Activated T-helper 17 cell treated with anti-CD3 and anti-CD28 coated beads, Interleukin-2, amount 50 U/mL, for 72 hours (primary cell): ENCODE measurements at regions not wholly inside any gene's neighbourhood (a gene's known extent, or its start where the extent isn't known, plus 50 kb on each side); places are given as distances from the start of the nearest gene placed in this dataset.

Experiments
- ATAC-seq: fragments of 150-1000 bp; cut with Tn5 transposase; replicated peaks from 2 replicates; pipeline ENCODE4 v1.10.0; 2021; ENCODE audit warnings: mild to moderate bottlenecking, moderate library complexity
- H3K27ac Mint-ChIP-seq: one replicate; pipeline ENCODE4 v1.8.0; 2022; ENCODE audit warnings: mixed read lengths
- H3K27me3 Mint-ChIP-seq: one replicate; pipeline ENCODE4 v1.8.0; 2022; ENCODE audit warnings: mixed read lengths
- H3K36me3 Mint-ChIP-seq: one replicate; pipeline ENCODE4 v1.8.0; 2022; ENCODE audit warnings: low read depth, mild to moderate bottlenecking, mixed read lengths
- H3K4me1 Mint-ChIP-seq: one replicate; pipeline ENCODE4 v1.8.0; 2022; ENCODE audit warnings: mixed read lengths
- H3K4me3 Mint-ChIP-seq: one replicate; pipeline ENCODE4 v1.8.0; 2022; ENCODE audit warnings: mild to moderate bottlenecking, mixed read lengths
- H3K9me3 Mint-ChIP-seq: one replicate; pipeline ENCODE4 v1.8.0; 2022; ENCODE audit warnings: mixed read lengths

- ATAC-seq, result no peak
- Mint-ChIP-seq H3K36me3 (no peaks in the 10 kb centered on the region), H3K9me3 (no peaks in the 10 kb centered on the region), H3K4me1 (no peaks in the 10 kb centered on the region), H3K27me3 (peaks cover 8% of the 10 kb centered on the region), H3K4me3 (no peak overlapping the region), H3K27ac (no peak overlapping the region)
Measured at GRCh38 chr9:22286661-22287060, 160.0 kb upstream of the DMRTA1 start.

GRCh38 chr9:22288661-22289060 lies 158.0 kb upstream of the DMRTA1 start:
- ATAC-seq, result no peak
- H3K27ac Mint-ChIP-seq, result no peak overlapping the region
- H3K36me3 Mint-ChIP-seq, result no peaks in the 10 kb centered on the region
- no peak overlapping the region for H3K4me3 Mint-ChIP-seq
- H3K27me3 Mint-ChIP-seq, result peaks cover 16% of the 10 kb centered on the region
- no peaks in the 10 kb centered on the region for H3K9me3 Mint-ChIP-seq
- no peaks in the 10 kb centered on the region for H3K4me1 Mint-ChIP-seq

GRCh38 chr9:22307013-22307711 lies 139.5 kb upstream of the DMRTA1 start:
- Mint-ChIP-seq H3K4me3 (no peak overlapping the region), H3K27me3 (peaks cover 11% of the 10 kb centered on the region), H3K36me3 (no peaks in the 10 kb centered on the region), H3K9me3 (no peaks in the 10 kb centered on the region), H3K4me1 (no peaks in the 10 kb centered on the region), H3K27ac (no peak overlapping the region)
- no peak for ATAC-seq

GRCh38 chr9:22308177-22308576 lies 138.4 kb upstream of the DMRTA1 start:
- no peak for ATAC-seq
- Mint-ChIP-seq H3K4me1 (no peaks in the 10 kb centered on the region), H3K27ac (no peak overlapping the region), H3K36me3 (no peaks in the 10 kb centered on the region), H3K9me3 (no peaks in the 10 kb centered on the region), H3K27me3 (peaks cover 11% of the 10 kb centered on the region), H3K4me3 (no peak overlapping the region)

- Mint-ChIP-seq H3K9me3 (peaks cover 4% of the 10 kb centered on the region), H3K27me3 (peaks cover 8% of the 10 kb centered on the region), H3K4me3 (no peak overlapping the region), H3K4me1 (no peaks in the 10 kb centered on the region), H3K27ac (no peak overlapping the region), H3K36me3 (no peaks in the 10 kb centered on the region)
- no peak for ATAC-seq
Measured at GRCh38 chr9:22316645-22317044, 130.0 kb upstream of the DMRTA1 start.

- Mint-ChIP-seq H3K27me3 (no peaks in the 10 kb centered on the region), H3K36me3 (no peaks in the 10 kb centered on the region), H3K4me3 (no peak overlapping the region), H3K27ac (no peak overlapping the region), H3K4me1 (no peaks in the 10 kb centered on the region), H3K9me3 (no peaks in the 10 kb centered on the region)
- ATAC-seq, result no peak
Measured at GRCh38 chr9:22331533-22331932, 115.1 kb upstream of the DMRTA1 start.

- no peak overlapping the region for H3K27ac Mint-ChIP-seq
- no peak for ATAC-seq
- no peaks in the 10 kb centered on the region for H3K4me1 Mint-ChIP-seq
Measured at GRCh38 chr9:22332202-22332601, 114.4 kb upstream of the DMRTA1 start.

GRCh38 chr9:22337261-22337660 lies 109.4 kb upstream of the DMRTA1 start:
- Mint-ChIP-seq H3K4me3 (no peak overlapping the region), H3K27me3 (peaks cover 5% of the 10 kb centered on the region), H3K4me1 (no peaks in the 10 kb centered on the region), H3K36me3 (no peaks in the 10 kb centered on the region), H3K27ac (no peak overlapping the region), H3K9me3 (peaks cover 5% of the 10 kb centered on the region)
- no peak for ATAC-seq

More at GRCh38 chr9:22332202-22332601, 114.4 kb upstream of the DMRTA1 start:
- Mint-ChIP-seq H3K4me3 (no peak overlapping the region), H3K27me3 (no peaks in the 10 kb centered on the region), H3K9me3 (no peaks in the 10 kb centered on the region), H3K36me3 (no peaks in the 10 kb centered on the region)

- no peak for ATAC-seq
- peaks cover 10% of the 10 kb centered on the region for H3K27me3 Mint-ChIP-seq
- no peak overlapping the region for H3K4me3 Mint-ChIP-seq
- no peaks in the 10 kb centered on the region for H3K4me1 Mint-ChIP-seq
- H3K27ac Mint-ChIP-seq, result no peak overlapping the region
- peaks cover 5% of the 10 kb centered on the region for H3K9me3 Mint-ChIP-seq
- no peaks in the 10 kb centered on the region for H3K36me3 Mint-ChIP-seq
Measured at GRCh38 chr9:22342491-22343217, 104.0 kb upstream of the DMRTA1 start.

GRCh38 chr9:22343218-22343611 lies 103.4 kb upstream of the DMRTA1 start:
- no peaks in the 10 kb centered on the region for H3K36me3 Mint-ChIP-seq
- no peak for ATAC-seq

GRCh38 chr9:22354699-22355384 lies 91.8 kb upstream of the DMRTA1 start:
- H3K4me3 Mint-ChIP-seq, result no peak overlapping the region
- H3K27me3 Mint-ChIP-seq, result peaks cover 7% of the 10 kb centered on the region
- no peaks in the 10 kb centered on the region for H3K36me3 Mint-ChIP-seq
- H3K9me3 Mint-ChIP-seq, result no peaks in the 10 kb centered on the region
- no peak overlapping the region for H3K27ac Mint-ChIP-seq
- H3K4me1 Mint-ChIP-seq, result no peaks in the 10 kb centered on the region
- no peak for ATAC-seq

More at GRCh38 chr9:22343218-22343611, 103.4 kb upstream of the DMRTA1 start:
- Mint-ChIP-seq H3K27me3 (peaks cover 8% of the 10 kb centered on the region), H3K27ac (no peak overlapping the region), H3K4me1 (no peaks in the 10 kb centered on the region), H3K4me3 (no peak overlapping the region), H3K9me3 (peaks cover 5% of the 10 kb centered on the region)

- ATAC-seq, result no peak
- no peak overlapping the region for H3K27ac Mint-ChIP-seq
- H3K4me1 Mint-ChIP-seq, result no peaks in the 10 kb centered on the region
- H3K4me3 Mint-ChIP-seq, result no peak overlapping the region
- H3K36me3 Mint-ChIP-seq, result no peaks in the 10 kb centered on the region
- no peaks in the 10 kb centered on the region for H3K9me3 Mint-ChIP-seq
- H3K27me3 Mint-ChIP-seq, result peaks cover 7% of the 10 kb centered on the region
Measured at GRCh38 chr9:22356985-22357384, 89.6 kb upstream of the DMRTA1 start.

- Mint-ChIP-seq H3K4me1 (no peaks in the 10 kb centered on the region), H3K4me3 (no peak overlapping the region), H3K27ac (no peak overlapping the region), H3K27me3 (peaks cover 7% of the 10 kb centered on the region), H3K9me3 (peaks cover 3% of the 10 kb centered on the region), H3K36me3 (no peaks in the 10 kb centered on the region)
- ATAC-seq, result no peak
Measured at GRCh38 chr9:22363421-22363887, 83.2 kb upstream of the DMRTA1 start.

GRCh38 chr9:22373636-22374035 lies 73.0 kb upstream of the DMRTA1 start:
- H3K27me3 Mint-ChIP-seq, result peaks cover 3% of the 10 kb centered on the region
- H3K4me3 Mint-ChIP-seq, result no peak overlapping the region
- no peak for ATAC-seq

GRCh38 chr9:22374051-22374450 lies 72.6 kb upstream of the DMRTA1 start:
- peaks cover 5% of the 10 kb centered on the region for H3K27me3 Mint-ChIP-seq
- H3K4me3 Mint-ChIP-seq, result no peak overlapping the region
- H3K36me3 Mint-ChIP-seq, result no peaks in the 10 kb centered on the region
- H3K27ac Mint-ChIP-seq, result no peak overlapping the region
- ATAC-seq, result no peak
- no peaks in the 10 kb centered on the region for H3K4me1 Mint-ChIP-seq
- no peaks in the 10 kb centered on the region for H3K9me3 Mint-ChIP-seq

More at GRCh38 chr9:22373636-22374035, 73.0 kb upstream of the DMRTA1 start:
- no peaks in the 10 kb centered on the region for H3K4me1 Mint-ChIP-seq
- no peaks in the 10 kb centered on the region for H3K36me3 Mint-ChIP-seq
- H3K27ac Mint-ChIP-seq, result no peak overlapping the region
- no peaks in the 10 kb centered on the region for H3K9me3 Mint-ChIP-seq
